CD8-positive, alpha-beta memory T cell (primary cell): ENCODE measurements at regions not wholly inside any gene's neighbourhood (a gene's known extent, or its start where the extent isn't known, plus 50 kb on each side); places are given as distances from the start of the nearest gene placed in this dataset.
A peak's percentile ranks its signal among the peaks of the same experiment; 100 is the strongest.

Source experiments
- CTCF ChIA-PET: fragments of 350-600 bp; sonication (Branson Sonifier 250); formaldehyde crosslinking; loops from one replicate; lab custom pipeline; 2021; ENCODE audit warnings: antibody characterized with exemption; lab: Charles Lee
- POLR2A ChIA-PET: fragments of 350-600 bp; sonication (Branson Sonifier 250); formaldehyde crosslinking; loops from one replicate; lab custom pipeline; 2021; ENCODE audit warnings: antibody characterized with exemption; lab: Charles Lee
- DNase-seq, 5 donors: peaks; one replicate each; pipeline versions ENCODE4 v3.0.0 to v3.0.0-alpha.2; 2020 to 2022; ENCODE audit warnings: mixed read lengths in 1 of 5
- H3K27ac ChIP-seq: one replicate; pipeline ENCODE4 v1.7.0; 2013; ENCODE audit warnings: low read depth, mild to moderate bottlenecking, low read length, moderate library complexity
- H3K27me3 ChIP-seq: 2 replicates; pipeline ENCODE4 v1.7.0; 2013; ENCODE audit warnings: low read length, mild to moderate bottlenecking; ENCODE audit not compliant: insufficient read depth, poor library complexity, severe bottlenecking
- H3K36me3 ChIP-seq: 2 replicates; pipeline ENCODE4 v1.7.0; 2013; ENCODE audit warnings: mild to moderate bottlenecking, low read length, moderate library complexity; ENCODE audit not compliant: insufficient read depth
- H3K4me1 ChIP-seq: 2 replicates; pipeline ENCODE4 v1.7.0; 2013; ENCODE audit warnings: mild to moderate bottlenecking, low read length, moderate library complexity; ENCODE audit not compliant: insufficient read depth
- H3K4me3 ChIP-seq: 2 replicates; pipeline ENCODE4 v1.7.0; 2013; ENCODE audit warnings: mild to moderate bottlenecking, low read length
- H3K9me3 ChIP-seq: 2 replicates; pipeline ENCODE4 v1.7.0; 2013; ENCODE audit warnings: mild to moderate bottlenecking, low read length
- H3K27ac Mint-ChIP-seq, 8 donors: one replicate each; pipeline ENCODE4 v1.8.0; 2020 to 2021; ENCODE audit warnings: mixed read lengths in 8 of 8, mild to moderate bottlenecking in 6 of 8, inconsistent platforms in 3 of 8, moderate library complexity in 3 of 8
- H3K27me3 Mint-ChIP-seq, 2 donors: one replicate each; pipeline ENCODE4 v1.8.0; 2020 to 2021; ENCODE audit warnings: mixed read lengths in 2 of 2, mild to moderate bottlenecking in 1 of 2, moderate library complexity in 1 of 2
- H3K36me3 Mint-ChIP-seq, 3 donors: one replicate each; pipeline ENCODE4 v1.8.0; 2020 to 2021; ENCODE audit warnings: mixed read lengths in 3 of 3, inconsistent platforms in 1 of 3, mild to moderate bottlenecking in 1 of 3
- H3K4me1 Mint-ChIP-seq, 3 donors: one replicate each; pipeline ENCODE4 v1.8.0; 2020 to 2021; ENCODE audit warnings: mixed read lengths in 3 of 3, inconsistent platforms in 1 of 3, mild to moderate bottlenecking in 1 of 3
- H3K4me3 Mint-ChIP-seq, 7 donors: one replicate each; pipeline ENCODE4 v1.8.0; 2020 to 2021; ENCODE audit warnings: mixed read lengths in 7 of 7, mild to moderate bottlenecking in 6 of 7, moderate library complexity in 4 of 7, inconsistent platforms in 2 of 7
- H3K9me3 Mint-ChIP-seq, 5 donors: one replicate each; pipeline ENCODE4 v1.8.0; 2020 to 2022; ENCODE audit warnings: mixed read lengths in 5 of 5, mild to moderate bottlenecking in 3 of 5, moderate library complexity in 2 of 5, inconsistent platforms in 1 of 5

DNA sequence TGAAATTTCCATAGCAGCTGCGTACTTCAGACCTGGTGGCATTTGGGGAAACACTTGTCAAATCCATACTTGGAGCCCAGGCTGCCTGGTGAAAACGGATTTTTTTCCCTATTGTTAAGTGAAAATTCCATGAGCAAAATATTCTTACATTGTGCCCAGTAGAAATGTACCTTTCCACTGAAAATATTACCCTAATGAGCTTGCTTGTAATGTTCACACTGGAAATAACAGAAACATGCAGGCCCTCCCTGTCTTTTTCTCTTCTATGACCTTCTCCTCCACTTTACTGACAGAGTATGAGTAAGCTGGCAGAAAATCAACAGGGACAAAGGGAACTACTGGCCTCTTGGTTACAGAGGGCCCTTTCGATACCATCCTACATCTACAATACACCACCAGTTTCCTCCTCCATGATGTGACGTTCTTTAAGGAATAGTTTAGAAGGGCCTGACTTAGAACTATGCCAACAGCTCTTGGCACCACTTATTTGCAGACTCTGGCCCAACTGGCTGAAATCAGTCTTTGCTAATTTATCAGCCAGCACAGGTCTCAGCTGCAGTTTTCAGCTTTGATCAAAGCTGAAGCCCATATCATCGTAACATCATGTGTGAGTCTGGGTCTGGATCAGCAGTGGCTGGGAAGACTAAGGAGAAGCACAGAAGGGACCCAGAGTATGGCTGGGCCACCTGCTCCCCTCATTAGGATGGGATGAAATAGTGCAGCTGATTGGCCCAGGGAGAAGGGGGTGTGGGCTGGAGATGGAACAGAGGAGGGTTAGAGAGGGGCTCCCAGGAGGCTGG is 272.2 kb upstream of the ID2 start:
- ChIA-PET CTCF (no interaction called here), POLR2A (no interaction called here)
- Histone ChIP-seq H3K36me3 (no peaks in the 10 kb centered on the region), H3K9me3 (no peaks in the 10 kb centered on the region), H3K27me3 (no peaks in the 10 kb centered on the region), H3K4me1 (no peaks in the 10 kb centered on the region), H3K27ac (no peak overlapping the region), H3K4me3 (no peak overlapping the region)
- H3K36me3 Mint-ChIP-seq: no peaks in the 10 kb centered on the region
- H3K4me3 Mint-ChIP-seq: peak overlapping the region in 1 of 7 donors; percentile 51
- peaks cover 12 to 21% (median 16%) of the 10 kb centered on the region in 3 donors for H3K4me1 Mint-ChIP-seq
- H3K9me3 Mint-ChIP-seq: no peaks in the 10 kb centered on the region
- H3K27ac Mint-ChIP-seq: peak overlapping the region; percentile 55 to 90 (median 80)
- no peak for DNase-seq
- no peaks in the 10 kb centered on the region for H3K27me3 Mint-ChIP-seq

DNA sequence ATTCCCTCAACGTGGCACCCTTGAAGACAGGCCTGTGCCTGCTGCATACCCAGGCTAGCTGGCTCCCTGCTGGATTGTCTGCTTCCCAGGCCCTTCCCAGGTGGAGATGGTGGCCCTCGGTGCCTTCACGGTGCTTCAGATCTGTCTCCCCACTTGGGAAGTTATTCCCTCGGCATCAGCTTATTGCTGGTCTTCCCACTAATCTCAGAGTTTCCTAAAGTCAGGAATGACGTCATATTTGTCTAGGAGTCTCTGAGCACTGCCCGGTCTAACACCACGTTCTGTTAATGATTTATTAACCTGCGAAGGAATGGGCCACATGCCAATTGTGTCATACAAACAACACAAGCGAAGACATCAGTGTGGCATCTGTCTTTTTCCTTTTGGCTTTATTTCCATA is 269.8 kb upstream of the ID2 start:
- peaks cover 0 to 3% (median 0%) of the 10 kb centered on the region in 3 donors for H3K36me3 Mint-ChIP-seq
- POLR2A ChIA-PET: no interaction called here

DNA sequence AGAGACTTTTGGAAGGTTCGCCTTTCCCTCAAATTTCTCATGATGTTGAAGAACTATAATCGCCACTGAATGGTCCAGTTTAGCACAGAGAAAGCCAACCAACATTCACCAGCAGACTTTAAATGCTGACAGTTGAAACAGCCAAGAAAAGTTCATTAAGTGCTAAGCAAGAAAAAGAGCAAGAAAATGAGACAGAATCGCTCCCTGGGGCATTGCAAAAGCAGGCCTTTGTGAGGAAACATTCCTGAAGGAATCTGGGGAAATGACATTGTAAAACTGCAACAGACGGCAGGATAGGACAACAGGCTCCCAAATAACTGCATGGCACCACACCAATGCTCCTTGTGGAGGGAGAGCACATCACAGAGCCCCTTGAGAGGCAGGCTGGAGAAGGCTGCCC is 269.3 kb upstream of the ID2 start:
- H3K27me3 Mint-ChIP-seq: no peaks in the 10 kb centered on the region
- no peak for DNase-seq
- H3K4me1 Mint-ChIP-seq: peaks cover 12 to 19% (median 16%) of the 10 kb centered on the region in 3 donors
- no peaks in the 10 kb centered on the region for H3K36me3 ChIP-seq
- H3K9me3 ChIP-seq: no peaks in the 10 kb centered on the region
- no peak overlapping the region for H3K27ac ChIP-seq
- peaks cover 0 to 3% (median 0%) of the 10 kb centered on the region in 3 donors for H3K36me3 Mint-ChIP-seq
- H3K9me3 Mint-ChIP-seq: no peaks in the 10 kb centered on the region
- H3K27ac Mint-ChIP-seq: no peak overlapping the region
- POLR2A ChIA-PET: no interaction called here
- CTCF ChIA-PET: no interaction called here
- H3K4me1 ChIP-seq: no peaks in the 10 kb centered on the region
- H3K4me3 Mint-ChIP-seq: no peak overlapping the region
- no peak overlapping the region for H3K4me3 ChIP-seq
- H3K27me3 ChIP-seq: no peaks in the 10 kb centered on the region

More for the DNA sequence above, 269.8 kb upstream of the ID2 start:
- Histone ChIP-seq H3K27me3 (no peaks in the 10 kb centered on the region), H3K36me3 (no peaks in the 10 kb centered on the region), H3K9me3 (no peaks in the 10 kb centered on the region), H3K27ac (no peak overlapping the region), H3K4me1 (no peaks in the 10 kb centered on the region), H3K4me3 (no peak overlapping the region)
- CTCF ChIA-PET: no interaction called here
- no peaks in the 10 kb centered on the region for H3K9me3 Mint-ChIP-seq
- no peaks in the 10 kb centered on the region for H3K27me3 Mint-ChIP-seq
- H3K4me1 Mint-ChIP-seq: peaks cover 12 to 21% (median 16%) of the 10 kb centered on the region in 3 donors
- H3K27ac Mint-ChIP-seq: no peak overlapping the region
- H3K4me3 Mint-ChIP-seq: no peak overlapping the region
- no peak for DNase-seq

DNA sequence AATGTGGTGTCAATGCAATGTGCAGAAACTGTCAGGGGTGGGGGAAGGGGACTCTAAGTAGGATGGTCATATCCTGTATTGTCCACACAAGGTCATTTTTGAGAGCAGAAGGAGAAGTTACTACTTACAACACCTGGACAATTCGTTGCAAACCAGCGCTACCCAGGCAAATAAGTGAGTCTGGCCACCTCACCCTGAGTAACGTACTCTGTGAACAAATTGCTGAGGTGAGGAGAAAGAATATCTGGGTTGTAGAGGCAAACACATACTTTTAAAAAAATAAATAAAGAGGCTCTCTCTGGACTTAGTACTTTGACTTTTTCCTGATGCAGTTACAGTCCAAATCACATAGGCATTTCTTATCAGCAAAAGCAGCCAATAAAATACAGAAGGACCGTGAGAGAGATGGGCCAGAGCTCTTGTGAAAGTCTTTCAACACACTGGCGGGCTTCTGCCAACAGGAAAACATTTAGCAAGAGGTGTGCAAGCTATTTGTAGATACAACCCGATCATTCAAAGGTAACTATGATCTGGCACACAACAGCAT is 268.2 kb upstream of the ID2 start:
- Histone ChIP-seq H3K27ac (no peak overlapping the region), H3K4me1 (no peaks in the 10 kb centered on the region), H3K9me3 (no peaks in the 10 kb centered on the region), H3K4me3 (no peak overlapping the region), H3K36me3 (no peaks in the 10 kb centered on the region), H3K27me3 (no peaks in the 10 kb centered on the region)
- H3K27me3 Mint-ChIP-seq: no peaks in the 10 kb centered on the region
- CTCF ChIA-PET: interaction anchor here (1.2 kb wide), 1 partner anchor 19 kb away, joined by 4 read pairs; no protein-coding TSS in a partner anchor
- no peak overlapping the region for H3K27ac Mint-ChIP-seq
- H3K4me3 Mint-ChIP-seq: no peak overlapping the region
- no peak for DNase-seq
- peaks cover 8 to 12% (median 12%) of the 10 kb centered on the region in 3 donors for H3K4me1 Mint-ChIP-seq
- H3K36me3 Mint-ChIP-seq: peaks cover 0 to 3% (median 0%) of the 10 kb centered on the region in 3 donors
- H3K9me3 Mint-ChIP-seq: no peaks in the 10 kb centered on the region
- POLR2A ChIA-PET: no interaction called here

DNA sequence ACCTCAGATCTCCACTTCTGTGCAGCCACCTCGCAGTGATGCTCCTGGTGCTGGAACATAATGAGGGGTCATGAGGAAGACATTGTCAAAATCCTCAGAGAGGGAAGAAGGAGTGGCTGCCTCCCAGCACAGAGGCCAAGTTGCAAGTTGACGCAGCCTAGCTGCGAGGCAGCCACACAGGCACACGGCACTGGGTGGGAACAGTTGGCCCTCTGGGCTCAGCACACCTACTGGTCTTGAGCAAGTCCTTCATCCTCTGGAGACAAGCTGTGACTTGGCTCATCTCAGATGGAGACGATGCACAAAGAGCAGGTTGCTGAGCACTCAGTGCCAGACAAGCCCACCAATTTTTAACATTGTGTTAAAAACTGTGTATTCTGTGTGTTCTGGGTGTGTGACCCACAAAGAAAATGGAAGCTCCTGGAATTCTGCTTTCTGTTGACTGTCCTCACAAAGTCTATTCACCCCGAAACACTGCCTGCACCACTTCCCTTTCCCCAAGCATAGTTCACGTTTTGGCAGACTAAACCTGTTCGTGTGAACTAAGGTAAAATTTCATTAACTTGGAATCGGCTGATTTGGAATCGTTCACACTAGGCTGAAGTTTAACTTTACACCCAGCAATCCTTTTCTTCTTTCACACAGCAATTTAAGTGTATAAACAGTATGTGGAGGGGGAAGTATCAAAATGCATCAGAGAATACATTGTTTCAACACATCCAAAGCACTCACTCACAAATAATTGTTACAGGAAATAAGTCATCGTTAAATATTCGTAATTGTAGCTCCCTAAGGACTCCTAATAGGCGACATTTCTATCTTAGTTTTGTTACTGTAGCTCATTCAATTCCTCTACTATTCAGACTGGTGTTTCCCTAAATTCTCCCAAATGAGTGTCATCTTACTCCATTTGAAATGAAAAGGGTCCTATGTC is 266.6 kb upstream of the ID2 start:
- no peak overlapping the region for H3K27ac ChIP-seq
- ChIA-PET POLR2A (no interaction called here), CTCF (interaction anchor here (1.6 kb wide), 1 partner anchor 10 kb away, joined by 3 read pairs; no protein-coding TSS in a partner anchor)
- no peak for DNase-seq
- H3K27me3 ChIP-seq: no peaks in the 10 kb centered on the region
- Mint-ChIP-seq H3K4me1 (no peaks in the 10 kb centered on the region), H3K27me3 (no peaks in the 10 kb centered on the region), H3K27ac (peak overlapping the region in 1 of 8 donors; percentile 25), H3K9me3 (no peaks in the 10 kb centered on the region), H3K4me3 (no peak overlapping the region), H3K36me3 (peaks cover 0 to 3% (median 0%) of the 10 kb centered on the region in 3 donors)
- no peaks in the 10 kb centered on the region for H3K4me1 ChIP-seq
- H3K4me3 ChIP-seq: no peak overlapping the region
- no peaks in the 10 kb centered on the region for H3K36me3 ChIP-seq
- no peaks in the 10 kb centered on the region for H3K9me3 ChIP-seq

DNA sequence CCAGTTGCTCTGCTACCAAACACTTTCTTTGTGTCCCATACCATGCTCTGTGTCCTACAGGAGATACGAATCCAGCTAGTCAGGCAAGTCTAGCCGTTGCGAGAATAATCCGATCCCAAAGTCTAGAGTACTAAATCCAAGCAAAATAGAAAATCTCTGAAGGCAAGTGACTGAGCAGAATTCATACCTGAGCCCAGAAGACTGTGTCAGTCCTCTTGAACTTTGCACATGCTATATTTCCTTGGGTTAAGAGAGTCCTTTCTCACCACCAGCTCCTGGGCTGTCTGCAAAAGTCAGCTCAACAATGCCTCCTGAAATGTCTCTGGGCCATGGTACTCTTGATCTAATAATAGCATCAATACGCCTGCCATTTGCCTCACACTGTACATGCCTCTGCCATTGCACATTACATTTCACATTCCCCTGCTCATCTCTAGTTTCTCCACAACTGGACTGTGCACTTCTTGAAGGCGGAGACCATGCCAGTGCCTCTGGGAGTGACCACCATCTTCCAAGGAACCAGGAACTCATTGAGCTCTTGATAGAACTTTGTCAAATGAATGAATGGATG is 265.8 kb upstream of the ID2 start:
- Mint-ChIP-seq H3K9me3 (no peaks in the 10 kb centered on the region), H3K27ac (no peak overlapping the region), H3K4me1 (no peaks in the 10 kb centered on the region), H3K27me3 (no peaks in the 10 kb centered on the region), H3K4me3 (no peak overlapping the region), H3K36me3 (peaks cover 0 to 3% (median 0%) of the 10 kb centered on the region in 3 donors)
- Histone ChIP-seq H3K4me1 (no peaks in the 10 kb centered on the region), H3K36me3 (no peaks in the 10 kb centered on the region), H3K27ac (no peak overlapping the region), H3K9me3 (no peaks in the 10 kb centered on the region), H3K27me3 (no peaks in the 10 kb centered on the region), H3K4me3 (no peak overlapping the region)
- POLR2A ChIA-PET: no interaction called here
- CTCF ChIA-PET: interaction anchor here (1.6 kb wide), 1 partner anchor 11 kb away, joined by 3 read pairs; no protein-coding TSS in a partner anchor
- no peak for DNase-seq

DNA sequence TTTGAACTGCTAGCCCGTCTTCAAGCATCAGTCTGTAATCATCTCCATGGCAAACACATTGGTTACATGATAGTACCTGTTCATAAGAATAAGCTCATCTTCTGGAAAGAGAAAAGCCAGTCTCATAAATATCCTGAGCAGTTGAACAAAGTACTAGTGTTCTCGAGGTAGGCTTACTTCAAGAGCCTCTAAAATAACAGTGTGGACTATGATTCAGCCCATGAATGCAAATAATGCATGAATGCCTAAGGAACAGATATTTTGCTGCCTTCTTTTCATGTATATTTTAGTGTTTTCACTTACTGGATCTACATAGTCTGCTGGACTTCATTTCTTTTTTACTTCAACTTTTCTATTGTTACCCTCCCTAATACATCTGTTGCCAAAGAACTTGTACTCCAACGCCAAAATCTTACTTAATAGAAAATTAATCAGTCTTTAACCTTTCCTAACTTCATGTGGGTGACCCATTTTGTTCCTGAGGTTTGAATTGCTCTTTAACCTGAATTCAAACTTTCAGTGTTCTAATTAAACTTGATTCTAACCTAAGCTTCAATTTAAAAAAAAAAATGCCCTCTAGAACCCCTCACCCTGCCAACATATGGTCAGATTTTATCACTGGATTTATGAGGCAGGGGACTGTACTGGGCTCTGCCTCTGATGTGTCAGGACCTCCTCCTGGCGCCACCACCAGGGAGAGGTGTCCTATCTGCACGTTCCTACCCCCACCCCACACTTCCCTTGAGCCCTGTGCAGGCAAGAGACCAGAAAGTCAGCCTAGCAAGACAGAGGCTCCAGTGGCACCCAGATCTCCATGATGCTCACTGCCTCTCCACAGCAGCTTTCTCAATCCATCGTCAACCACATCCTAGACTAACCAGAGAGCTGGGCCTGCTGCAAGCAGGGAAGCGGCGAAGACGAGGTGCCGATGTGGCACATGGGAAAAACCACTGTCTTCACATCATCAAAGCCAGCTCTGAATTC is 264.7 kb upstream of the ID2 start:
- Mint-ChIP-seq H3K4me3 (no peak overlapping the region), H3K27ac (peak overlapping the region in 5 of 8 donors; percentile 22 to 91 (median 62)), H3K4me1 (no peaks in the 10 kb centered on the region), H3K27me3 (no peaks in the 10 kb centered on the region), H3K36me3 (peaks cover 0 to 3% (median 0%) of the 10 kb centered on the region in 3 donors), H3K9me3 (no peaks in the 10 kb centered on the region)
- Histone ChIP-seq H3K27me3 (no peaks in the 10 kb centered on the region), H3K9me3 (no peaks in the 10 kb centered on the region), H3K27ac (no peak overlapping the region), H3K4me3 (no peak overlapping the region), H3K36me3 (no peaks in the 10 kb centered on the region), H3K4me1 (no peaks in the 10 kb centered on the region)
- ChIA-PET CTCF (interaction anchor here (1.6 kb wide), 1 partner anchor 12 kb away, joined by 3 read pairs; no protein-coding TSS in a partner anchor), POLR2A (interaction anchor here (0.6 kb wide), 1 partner anchor 99 kb away, joined by 3 read pairs; no protein-coding TSS in a partner anchor)
- no peak for DNase-seq
